Suprapubic skin (tissue), 4 donors: ENCODE measurements at regions not wholly inside any gene's neighbourhood (a gene's known extent, or its start where the extent isn't known, plus 50 kb on each side); places are given as distances from the start of the nearest gene placed in this dataset.

Source experiments
- DNase-seq, 2 donors: peaks; one replicate each; pipeline ENCODE4 v3.0.0-alpha.2; 2019; ENCODE audit warnings: low spot score in 2 of 2
- H3K27ac ChIP-seq: fragments of 200-600 bp; sonication (generic); one replicate; pipeline ENCODE4 v1.5.1; 2019
- H3K27me3 ChIP-seq: fragments of 200-600 bp; sonication (generic); one replicate; pipeline ENCODE4 v1.5.1; 2019
- H3K36me3 ChIP-seq: fragments of 200-600 bp; sonication (generic); one replicate; pipeline ENCODE4 v1.5.1; 2019
- H3K4me1 ChIP-seq: fragments of 200-600 bp; sonication (generic); one replicate; pipeline ENCODE4 v1.5.1; 2019
- H3K4me3 ChIP-seq: fragments of 200-600 bp; sonication (generic); one replicate; pipeline ENCODE4 v1.5.1; 2019; ENCODE audit warnings: mild to moderate bottlenecking
- H3K9me3 ChIP-seq: fragments of 200-600 bp; sonication (generic); one replicate; pipeline ENCODE4 v1.5.1; 2019
- CTCF ChIP-seq, 2 donors: fragments of 200-600 bp in 1 of 2; fragments of 450-650 bp in 1 of 2; sonication (generic) in 1 of 2; IDR thresholded peaks; one replicate each; pipeline ENCODE4 v1.5.1; 2016 to 2019; ENCODE audit warnings: antibody characterized with exemption in 2 of 2, mild to moderate bottlenecking in 1 of 2, moderate library complexity in 1 of 2
- EP300 ChIP-seq: sonication (generic); formaldehyde crosslinking; IDR thresholded peaks from one replicate; pipeline ENCODE4 v1.6.1; 2017; ENCODE audit warnings: antibody characterized with exemption
- POLR2A ChIP-seq, 2 donors: fragments of 450-650 bp; IDR thresholded peaks; one replicate each; pipeline ENCODE4 v1.6.1; 2017; ENCODE audit warnings: antibody characterized with exemption in 2 of 2, mild to moderate bottlenecking in 2 of 2, moderate library complexity in 2 of 2
- POLR2AphosphoS5 ChIP-seq, 3 donors: sonication (generic); formaldehyde crosslinking; IDR thresholded peaks; one replicate each; pipeline ENCODE4 v1.6.1; 2017; ENCODE audit warnings: antibody characterized with exemption in 3 of 3
- WGBS: methylation state at CpG from one replicate; pipeline ENCODE4 v1.1.5; 2018; 5-methylcytosine and 5-hydroxymethylcytosine counted together

GRCh38 chr1:221227872-221228337 lies 348.7 kb downstream of the HLX start:
- whole genome bisulfite sequencing: 46% methylated on average over 11 of the region's 11 CpGs
- no peaks in the 10 kb centered on the region for H3K36me3 ChIP-seq
- H3K4me1 ChIP-seq: no peaks in the 10 kb centered on the region
- no peak overlapping the region for H3K4me3 ChIP-seq
- no peak for DNase-seq
- H3K9me3 ChIP-seq: peaks cover 10% of the 10 kb centered on the region
- TF ChIP-seq POLR2AphosphoS5 (IDR thresholded peaks at IDR 0.05) (no peak), CTCF (IDR thresholded peaks at IDR 0.05) (no peak), POLR2A (IDR thresholded peaks at IDR 0.05) (no peak), EP300 (no peak)
- H3K27me3 ChIP-seq: no peaks in the 10 kb centered on the region
- H3K27ac ChIP-seq: no peak overlapping the region

GRCh38 chr1:221228594-221228993 lies 349.4 kb downstream of the HLX start:
- H3K4me3 ChIP-seq: no peak overlapping the region
- TF ChIP-seq EP300 (no peak), POLR2A (IDR thresholded peaks at IDR 0.05) (no peak), POLR2AphosphoS5 (IDR thresholded peaks at IDR 0.05) (no peak), CTCF (IDR thresholded peaks at IDR 0.05) (no peak)
- H3K36me3 ChIP-seq: no peaks in the 10 kb centered on the region
- no peak overlapping the region for H3K27ac ChIP-seq
- WGBS: 43% methylated on average over 5 of the region's 5 CpGs
- H3K4me1 ChIP-seq: no peaks in the 10 kb centered on the region
- no peak for DNase-seq
- peaks cover 10% of the 10 kb centered on the region for H3K9me3 ChIP-seq
- no peaks in the 10 kb centered on the region for H3K27me3 ChIP-seq

GRCh38 chr1:221230605-221231004 lies 351.4 kb downstream of the HLX start:
- Histone ChIP-seq H3K4me1 (no peaks in the 10 kb centered on the region), H3K27ac (no peak overlapping the region)
- DNase-seq: no peak

GRCh38 chr1:221234791-221235190 lies 355.5 kb downstream of the HLX start:
- Histone ChIP-seq H3K4me3 (no peak overlapping the region), H3K27me3 (no peaks in the 10 kb centered on the region), H3K27ac (no peak overlapping the region), H3K36me3 (no peaks in the 10 kb centered on the region), H3K9me3 (no peaks in the 10 kb centered on the region), H3K4me1 (no peaks in the 10 kb centered on the region)
- no peak for DNase-seq
- TF ChIP-seq CTCF (IDR thresholded peaks at IDR 0.05): no peak
- TF ChIP-seq EP300: no peak
- no peak for TF ChIP-seq POLR2AphosphoS5 (IDR thresholded peaks at IDR 0.05)
- TF ChIP-seq POLR2A (IDR thresholded peaks at IDR 0.05): no peak
- 69% methylated on average over 2 of the region's 2 CpGs for WGBS

More at GRCh38 chr1:221230605-221231004, 351.4 kb downstream of the HLX start:
- 68% methylated on average over 1 of the region's 1 CpG for WGBS
- Histone ChIP-seq H3K36me3 (no peaks in the 10 kb centered on the region), H3K27me3 (no peaks in the 10 kb centered on the region), H3K9me3 (no peaks in the 10 kb centered on the region), H3K4me3 (no peak overlapping the region)
- TF ChIP-seq POLR2AphosphoS5 (IDR thresholded peaks at IDR 0.05) (no peak), CTCF (IDR thresholded peaks at IDR 0.05) (no peak), EP300 (no peak), POLR2A (IDR thresholded peaks at IDR 0.05) (no peak)

GRCh38 chr1:221237587-221237986 lies 358.3 kb downstream of the HLX start:
- Histone ChIP-seq H3K4me3 (no peak overlapping the region), H3K9me3 (no peaks in the 10 kb centered on the region), H3K4me1 (no peaks in the 10 kb centered on the region), H3K27ac (no peak overlapping the region), H3K27me3 (no peaks in the 10 kb centered on the region), H3K36me3 (no peaks in the 10 kb centered on the region)
- WGBS: 69% methylated on average over 3 of the region's 3 CpGs
- DNase-seq: no peak
- TF ChIP-seq EP300: no peak
- no peak for TF ChIP-seq CTCF (IDR thresholded peaks at IDR 0.05)
- TF ChIP-seq POLR2AphosphoS5 (IDR thresholded peaks at IDR 0.05): no peak
- TF ChIP-seq POLR2A (IDR thresholded peaks at IDR 0.05): no peak
